Kidney epithelial cell (primary cell): ENCODE measurements at regions not wholly inside any gene's neighbourhood (a gene's known extent, or its start where the extent isn't known, plus 50 kb on each side); places are given as distances from the start of the nearest gene placed in this dataset.

Experiments
- DNase-seq: peaks from one replicate; pipeline ENCODE4 v3.0.0-alpha.2; 2010; ENCODE audit warnings: low read depth
- H3K27me3 ChIP-seq: 2 replicates; pipeline ENCODE4 v1.6.0; 2011; ENCODE audit warnings: low read length; ENCODE audit not compliant: control insufficient read depth, insufficient read depth
- H3K36me3 ChIP-seq: 2 replicates; pipeline ENCODE4 v1.5.1; 2011; ENCODE audit warnings: low read length; ENCODE audit not compliant: control insufficient read depth, insufficient read depth
- H3K4me3 ChIP-seq: 2 replicates; pipeline ENCODE4 v1.5.1; 2011; ENCODE audit warnings: low read depth, mild to moderate bottlenecking, control low read depth, low read length
- CTCF ChIP-seq: IDR thresholded peaks from 2 replicates; pipeline ENCODE4 v1.5.1; 2011; ENCODE audit warnings: mild to moderate bottlenecking, moderate library complexity, low read length, control low read depth, inconsistent platforms; ENCODE audit not compliant: insufficient read depth, poor library complexity, severe bottlenecking

DNA sequence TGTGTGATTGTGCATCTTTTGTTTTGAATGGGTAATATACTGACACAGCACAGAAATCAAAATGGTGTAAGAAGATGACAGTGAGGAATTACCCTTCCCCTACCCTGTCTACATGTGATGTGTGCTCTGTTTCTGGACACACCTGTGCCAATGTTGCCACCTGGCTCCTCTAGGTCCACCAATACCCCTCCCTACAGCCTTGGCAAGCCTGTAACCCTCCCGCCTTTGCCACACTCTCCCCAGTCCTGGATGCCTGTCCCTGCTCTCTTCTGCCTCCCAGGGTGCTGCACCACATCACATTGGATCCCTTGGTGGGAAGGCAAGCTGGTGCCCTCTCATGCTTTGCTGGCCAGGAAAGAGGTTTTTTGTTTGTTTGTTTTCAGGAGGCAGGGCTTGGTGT is 289.5 kb upstream of the N4BP1 start:
- DNase-seq: no peak
- no peak for TF ChIP-seq CTCF
- H3K36me3 ChIP-seq: no peaks in the 10 kb centered on the region
- H3K4me3 ChIP-seq: no peak overlapping the region
- peaks cover 2% of the 10 kb centered on the region for H3K27me3 ChIP-seq

DNA sequence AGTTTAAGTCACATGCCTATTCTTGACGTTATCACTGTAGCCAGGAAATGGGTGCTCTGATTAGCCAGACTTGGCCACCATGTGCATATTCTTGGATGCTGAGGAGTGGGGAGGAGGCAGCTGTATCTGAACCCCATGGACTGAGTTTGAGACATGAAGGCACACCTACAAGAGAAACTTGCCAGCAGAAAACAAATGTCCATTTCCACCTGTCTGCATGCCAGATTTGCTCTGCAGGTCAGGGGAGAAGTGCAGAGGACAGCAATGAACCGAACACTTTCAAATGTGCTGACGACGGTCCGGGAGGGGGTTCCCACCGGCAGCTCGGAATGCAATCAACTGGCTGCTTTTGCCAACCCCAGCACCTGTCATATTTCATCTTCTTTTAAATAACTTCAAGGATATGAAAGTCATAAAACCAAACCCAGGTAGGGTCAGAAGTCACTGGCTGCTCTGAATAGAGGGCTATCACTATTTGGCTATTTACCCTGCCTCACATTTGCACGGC is 287.8 kb upstream of the N4BP1 start:
- no peak overlapping the region for H3K4me3 ChIP-seq
- H3K36me3 ChIP-seq: no peaks in the 10 kb centered on the region
- peaks cover 2% of the 10 kb centered on the region for H3K27me3 ChIP-seq
- TF ChIP-seq CTCF: no peak
- DNase-seq: no peak

- Histone ChIP-seq H3K36me3 (no peaks in the 10 kb centered on the region), H3K27me3 (no peaks in the 10 kb centered on the region), H3K4me3 (no peak overlapping the region)
- no peak for TF ChIP-seq CTCF
- DNase-seq: no peak
These were observed 285.2 kb upstream of the N4BP1 start for GRCh38 chr16:48895142-48895541.

DNA sequence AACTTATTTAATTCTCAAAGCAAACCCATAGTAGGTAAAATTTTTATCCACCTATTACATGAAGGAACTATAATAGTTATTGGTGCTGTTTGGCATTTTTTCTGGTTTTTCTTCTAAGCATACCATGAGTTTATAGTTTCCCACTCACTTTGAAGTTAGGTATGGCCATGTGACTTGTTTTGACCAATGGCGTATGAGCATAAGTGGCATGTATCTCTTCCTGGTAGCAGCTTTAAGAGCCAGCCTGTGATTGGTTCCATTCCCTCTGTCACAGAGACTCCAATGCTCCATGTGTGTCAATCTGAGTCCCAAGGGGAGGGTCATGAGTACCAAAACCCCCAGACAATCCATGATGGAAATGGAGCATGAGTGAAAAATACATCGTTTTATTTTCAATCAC is 282.9 kb upstream of the N4BP1 start:
- H3K36me3 ChIP-seq: no peaks in the 10 kb centered on the region

DNA sequence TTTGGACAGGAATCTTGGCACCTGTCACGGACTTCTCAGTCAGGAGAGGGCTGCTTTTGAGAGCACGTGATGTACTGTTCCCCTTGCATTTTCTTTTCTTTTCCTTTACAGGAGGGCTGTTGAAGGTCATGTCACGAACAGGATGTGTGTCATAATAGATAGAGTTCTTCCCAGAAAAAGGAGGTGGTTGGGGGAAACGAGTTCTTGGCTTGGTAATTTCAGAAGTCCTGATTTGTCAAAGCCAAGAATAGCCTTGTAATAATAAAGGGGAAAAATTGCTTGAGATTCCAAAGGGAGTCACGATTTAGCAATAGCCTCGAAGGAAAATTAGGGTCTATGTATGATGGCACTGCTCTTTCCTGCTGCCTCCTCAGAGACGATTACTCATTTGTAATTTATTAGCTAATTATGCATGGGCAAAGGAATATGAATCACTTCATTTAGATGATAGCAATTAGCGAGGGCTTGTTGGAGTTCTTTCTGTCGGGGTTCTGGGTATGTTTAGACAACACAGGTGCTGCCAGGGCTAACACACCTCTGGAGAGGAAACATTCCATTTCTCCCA is 277.7 kb upstream of the N4BP1 start:
- Histone ChIP-seq H3K36me3 (no peaks in the 10 kb centered on the region), H3K27me3 (no peaks in the 10 kb centered on the region), H3K4me3 (no peak overlapping the region)
- no peak for TF ChIP-seq CTCF
- DNase-seq: no peak

More for the DNA sequence above, 282.9 kb upstream of the N4BP1 start:
- no peak for DNase-seq
- Histone ChIP-seq H3K4me3 (no peak overlapping the region), H3K27me3 (no peaks in the 10 kb centered on the region)
- TF ChIP-seq CTCF: no peak

- Histone ChIP-seq H3K4me3 (no peak overlapping the region), H3K27me3 (no peaks in the 10 kb centered on the region), H3K36me3 (no peaks in the 10 kb centered on the region)
- DNase-seq: no peak
- TF ChIP-seq CTCF: no peak
These were observed 275.5 kb upstream of the N4BP1 start for GRCh38 chr16:48885471-48885870.
